NCI-H345 (cell line): ENCODE measurements at regions not wholly inside any gene's neighbourhood (a gene's known extent, or its start where the extent isn't known, plus 50 kb on each side); places are given as distances from the start of the nearest gene placed in this dataset.
"Not testable (repeated sequence)": the region's sequence is repeated elsewhere in the genome, so short reads cannot be mapped to it uniquely, and the experiment has no call there.

ENCODE experiments used
- DNase-seq: peaks from one replicate; lab custom pipeline; 2025; lab: John Stamatoyannopoulos, UW

DNA sequence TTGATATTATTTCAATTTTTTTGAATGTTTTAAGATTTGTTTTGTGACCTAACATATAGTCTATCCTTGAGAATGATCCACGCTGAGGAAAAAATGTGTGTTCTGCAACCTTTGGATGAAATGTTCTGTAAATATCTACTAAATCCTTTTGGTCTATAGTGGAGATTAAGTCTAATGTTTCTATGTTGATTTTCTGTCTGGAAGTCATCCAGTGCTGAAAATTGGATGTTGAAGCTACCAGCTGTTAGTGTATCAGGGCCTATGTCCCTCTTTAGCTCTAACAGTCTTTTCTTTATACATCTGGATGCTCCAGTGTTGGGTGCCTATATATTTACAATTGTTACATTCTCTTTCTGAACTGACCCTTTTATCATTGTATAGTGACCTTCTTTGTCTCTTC, 422.3 kb downstream of the TMEM232 start:
- no peak for DNase-seq

DNA sequence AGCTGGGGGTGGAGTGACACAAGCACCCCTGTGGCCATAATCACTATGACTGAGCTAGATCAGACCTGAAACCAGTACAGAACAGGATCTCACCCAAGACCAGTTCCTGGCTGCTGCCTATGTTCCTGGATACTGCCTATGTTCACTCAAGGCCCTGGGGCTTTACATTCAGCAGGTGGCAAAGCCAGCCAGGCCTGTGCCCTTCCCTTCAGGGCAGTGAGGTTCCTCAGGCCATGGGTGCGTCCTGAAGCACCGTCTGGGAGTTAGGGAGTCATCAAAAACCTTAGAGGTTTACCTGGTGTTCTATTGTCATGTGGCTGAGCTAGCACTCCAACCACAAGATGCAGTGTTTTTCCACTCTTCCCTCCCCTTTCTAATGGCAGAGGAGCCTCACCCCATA, 419.8 kb downstream of the TMEM232 start:
- no peak for DNase-seq

DNA sequence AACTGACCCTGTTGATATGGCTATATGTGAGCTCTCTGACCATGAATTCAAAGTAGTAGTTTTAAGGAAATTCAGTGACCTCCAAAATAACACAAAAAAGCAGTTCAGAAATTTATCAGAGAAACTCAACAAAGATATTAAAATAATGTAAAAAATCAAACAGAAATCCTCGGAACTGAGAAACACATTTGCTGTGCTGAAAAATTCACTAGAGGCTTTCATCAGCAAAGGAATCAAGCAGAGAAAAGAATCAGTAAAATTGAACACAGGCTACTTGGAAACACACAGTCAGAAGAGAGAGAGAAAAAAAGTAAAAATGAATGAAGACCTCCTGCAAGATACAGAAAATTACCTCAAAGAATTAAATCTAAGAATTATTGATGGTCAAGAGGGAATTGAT, 417.2 kb downstream of the TMEM232 start:
- no peak for DNase-seq

GRCh38 chr5:110316566-110316965, 409.9 kb downstream of the TMEM232 start:
- DNase-seq = not testable (repeated sequence)

DNA sequence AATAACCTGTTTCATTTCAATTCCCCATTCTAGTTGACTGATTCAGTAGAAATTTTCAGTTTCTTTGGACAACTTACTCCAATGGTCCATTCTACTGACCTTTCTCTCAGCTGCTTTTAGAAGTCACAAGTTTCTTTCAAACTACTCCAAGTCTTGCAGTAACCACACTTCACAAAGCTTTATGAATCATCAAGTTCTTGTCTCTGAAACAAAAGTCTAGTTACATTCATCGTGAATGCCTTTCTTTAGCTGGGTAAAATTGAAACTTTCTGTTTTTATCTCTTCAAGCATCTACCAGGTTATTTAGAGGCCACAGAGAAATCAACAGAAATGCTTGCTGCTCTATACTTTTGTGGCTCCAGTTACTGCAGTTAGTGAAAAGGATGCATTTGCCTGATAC, 405.4 kb downstream of the TMEM232 start:
- no peak for DNase-seq

- no peak for DNase-seq
These were observed 403.1 kb downstream of the TMEM232 start for GRCh38 chr5:110323357-110323756.

- no peak for DNase-seq
These were observed 402.6 kb downstream of the TMEM232 start for GRCh38 chr5:110323832-110324231.

GRCh38 chr5:110324876-110325275, 401.6 kb downstream of the TMEM232 start:
- DNase-seq = no peak

GRCh38 chr5:110329955-110330525, 396.4 kb downstream of the TMEM232 start:
- DNase-seq = no peak

DNA sequence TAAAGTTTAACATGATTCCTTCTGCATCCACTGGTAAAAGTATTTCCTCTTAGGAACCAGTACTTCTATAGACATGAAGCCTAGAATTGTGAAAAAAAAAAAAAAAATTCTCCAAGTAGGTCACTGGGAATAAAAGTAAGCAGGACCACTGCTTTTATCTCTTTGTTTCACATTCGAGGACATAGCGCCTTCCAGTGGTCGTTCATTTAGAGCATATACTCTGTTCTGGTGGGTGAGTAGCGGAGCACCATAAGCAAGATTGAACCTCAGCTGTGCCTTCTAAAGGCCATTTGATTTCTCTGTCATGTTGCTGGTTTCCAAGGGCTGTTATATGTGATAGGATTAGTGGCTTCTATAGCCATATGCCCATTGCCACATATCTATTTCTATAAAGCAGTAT, 393.1 kb downstream of the TMEM232 start:
- no peak for DNase-seq

DNA sequence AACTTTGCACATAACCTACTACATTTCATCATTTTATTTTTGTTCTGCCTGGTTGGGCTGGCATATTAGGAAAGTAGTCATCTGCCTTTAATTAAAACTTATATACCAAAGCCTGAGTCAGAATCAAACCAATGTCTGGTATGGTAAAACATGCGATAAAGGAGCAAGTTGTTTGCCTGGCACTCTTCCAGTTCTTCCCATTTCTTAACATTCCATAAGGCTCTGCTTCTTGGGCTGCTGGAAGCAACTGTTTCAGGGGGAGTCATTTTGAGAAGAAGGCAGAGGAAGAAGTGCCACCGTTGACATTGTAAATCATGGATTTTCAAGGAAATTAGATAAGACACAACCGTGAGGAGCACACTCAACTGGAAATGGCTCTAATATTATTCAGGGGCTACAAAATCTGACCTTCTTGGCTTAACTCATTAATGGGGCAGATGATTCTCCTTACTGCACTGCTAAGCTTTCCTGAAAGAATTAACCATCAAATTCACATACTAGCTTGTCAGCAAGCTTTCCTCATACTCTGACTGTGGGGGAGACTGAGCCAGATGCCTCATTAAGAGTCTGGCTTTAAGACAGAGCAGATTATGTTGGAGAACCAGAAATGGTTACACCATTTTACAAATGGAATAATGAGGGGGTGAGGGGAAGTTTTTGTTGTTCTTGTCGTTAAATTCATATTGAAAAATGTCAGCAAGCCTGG, 391.0 kb downstream of the TMEM232 start:
- DNase-seq = no peak

GRCh38 chr5:110338341-110339083, 388.0 kb downstream of the TMEM232 start:
- no peak for DNase-seq

DNA sequence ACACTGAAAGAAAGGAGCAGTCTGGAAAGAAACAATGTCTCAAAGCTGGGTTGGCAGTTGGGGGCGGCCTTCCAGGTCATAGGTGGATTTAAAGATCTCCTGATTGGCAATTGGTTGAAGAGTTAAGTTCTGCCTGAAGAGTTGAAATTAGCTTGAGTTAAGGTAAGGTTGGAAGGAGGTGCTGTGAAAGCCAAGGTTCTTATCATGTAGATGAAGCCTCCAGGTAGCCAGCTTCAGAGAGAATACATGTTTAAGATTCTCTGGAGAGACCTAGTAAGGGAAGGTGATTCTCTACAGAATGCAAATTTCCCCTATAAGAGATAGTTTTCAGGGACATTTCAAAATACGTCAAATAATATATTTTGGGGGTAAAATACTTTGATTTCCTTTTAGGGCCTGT, 387.1 kb downstream of the TMEM232 start:
- DNase-seq = no peak

DNA sequence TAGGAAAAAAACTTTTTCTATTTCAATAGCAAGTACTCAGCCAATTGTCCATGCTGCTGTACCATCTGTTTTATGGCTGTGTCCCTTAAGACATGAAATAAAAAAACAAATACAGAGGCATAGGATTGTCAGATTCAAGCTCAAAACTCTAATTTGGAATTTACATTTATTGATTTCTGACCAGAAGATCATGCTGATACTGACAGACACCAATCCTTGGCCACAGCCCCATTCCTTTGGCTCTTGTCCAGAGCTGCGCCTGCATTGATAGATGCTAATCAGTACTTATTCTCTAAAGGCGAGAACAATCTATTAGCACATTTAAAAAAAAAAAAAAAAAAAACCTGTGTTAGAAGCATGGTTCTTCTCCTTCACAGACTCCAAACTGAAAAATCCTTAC, 384.6 kb downstream of the TMEM232 start:
- no peak for DNase-seq

GRCh38 chr5:110342683-110343082, 383.8 kb downstream of the TMEM232 start:
- no peak for DNase-seq

- no peak for DNase-seq
These were observed 382.9 kb downstream of the TMEM232 start for GRCh38 chr5:110343616-110344015.

DNA sequence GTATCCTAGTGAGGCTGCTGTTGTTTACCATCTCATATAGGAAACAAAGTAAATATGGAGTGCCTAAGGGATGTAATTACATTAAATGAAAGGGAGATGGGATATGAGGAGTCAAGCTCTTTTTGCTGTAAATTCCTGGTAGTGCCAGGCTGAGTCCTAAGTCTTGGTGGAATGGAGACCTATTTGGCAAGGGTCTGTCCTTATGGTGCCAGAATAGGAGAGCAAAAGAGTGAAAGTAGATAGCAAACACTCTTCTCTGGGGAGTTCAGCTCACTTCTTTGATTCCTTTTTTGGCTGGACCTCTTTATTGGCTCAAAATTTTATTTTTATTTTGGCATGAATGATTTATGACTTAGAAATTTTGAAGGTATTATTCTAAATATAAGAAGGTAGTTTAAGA, 380.8 kb downstream of the TMEM232 start:
- no peak for DNase-seq

DNA sequence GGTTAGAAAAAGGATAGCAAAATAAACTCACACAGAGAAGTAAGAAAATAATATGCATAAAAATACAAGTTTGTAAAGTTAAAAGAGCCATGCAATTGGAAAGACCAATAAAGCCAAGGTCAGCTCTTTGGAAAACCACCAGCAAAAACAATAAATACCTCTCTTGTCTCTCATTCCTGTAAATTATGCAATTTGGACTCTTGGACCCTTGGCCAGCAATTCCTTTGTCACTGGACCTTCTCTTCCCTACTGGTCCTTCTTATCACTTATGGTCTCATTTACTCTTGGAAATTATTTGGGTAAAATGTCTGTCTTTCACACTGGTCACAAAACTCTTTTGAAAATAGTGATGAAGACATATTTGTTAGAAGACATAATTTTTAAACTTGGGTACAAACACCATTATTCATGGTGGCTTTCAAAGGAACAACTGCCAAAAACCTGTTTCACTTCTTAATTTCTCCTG, 379.5 kb downstream of the TMEM232 start:
- no peak for DNase-seq

GRCh38 chr5:110347781-110348180, 378.7 kb downstream of the TMEM232 start:
- no peak for DNase-seq

GRCh38 chr5:110351430-110351829, 375.0 kb downstream of the TMEM232 start:
- no peak for DNase-seq

- no peak for DNase-seq
These were observed 372.2 kb downstream of the TMEM232 start for GRCh38 chr5:110354311-110354710.

- no peak for DNase-seq
These were observed 371.4 kb downstream of the TMEM232 start for GRCh38 chr5:110354915-110355644.

DNA sequence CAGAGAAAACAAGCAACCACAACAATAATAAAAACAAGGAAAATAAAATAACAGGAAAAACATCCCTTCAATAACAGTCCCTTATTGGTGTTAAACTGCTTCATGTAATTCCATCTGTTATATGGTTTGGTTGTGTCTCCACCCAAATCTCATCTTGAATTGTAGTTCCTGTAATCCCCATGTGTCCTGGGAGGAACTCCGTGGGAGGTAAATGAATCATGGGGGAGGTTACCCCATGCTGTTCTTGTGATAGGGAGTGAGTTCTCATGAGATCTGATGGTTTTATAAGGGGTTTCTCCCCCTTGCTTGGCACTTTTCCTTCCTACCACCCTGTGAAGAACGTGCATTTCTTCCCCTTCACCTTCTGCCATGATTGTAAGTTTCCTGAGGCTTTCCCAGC, 369.8 kb downstream of the TMEM232 start:
- no peak for DNase-seq
